ENCODE measurements at regions not wholly inside any gene's neighbourhood (a gene's known extent, or its start where the extent isn't known, plus 50 kb on each side); places are given as distances from the start of the nearest gene placed in this dataset.
"Not testable (repeated sequence)": the region's sequence is repeated elsewhere in the genome, so short reads cannot be mapped to it uniquely, and the experiment has no call there.

DNA sequence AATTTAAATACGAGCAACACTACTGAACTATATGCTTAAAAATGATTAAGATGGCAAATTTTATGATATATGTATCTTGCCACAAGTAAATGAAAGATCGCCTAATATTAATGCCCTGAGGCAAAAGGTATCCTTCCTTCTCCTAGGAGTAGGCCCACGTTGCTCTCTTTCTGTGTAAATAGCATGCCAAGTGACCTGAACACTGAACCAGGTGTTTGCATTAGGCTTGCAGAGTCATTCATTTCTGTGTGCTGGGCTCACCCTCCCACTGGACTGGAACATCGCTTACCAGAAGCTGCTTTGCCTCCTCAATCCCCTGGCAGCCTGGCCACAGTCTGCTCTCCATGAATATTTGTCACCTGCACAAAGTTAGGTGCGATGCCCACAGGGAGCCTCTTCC lies 83.3 kb upstream of the TNFSF11 start:
- no peak for DNase-seq (ENCODE audit: insufficient read length, low spot score)
- no peak for FAIRE-seq
- TF ChIP-seq, protein P1, sequence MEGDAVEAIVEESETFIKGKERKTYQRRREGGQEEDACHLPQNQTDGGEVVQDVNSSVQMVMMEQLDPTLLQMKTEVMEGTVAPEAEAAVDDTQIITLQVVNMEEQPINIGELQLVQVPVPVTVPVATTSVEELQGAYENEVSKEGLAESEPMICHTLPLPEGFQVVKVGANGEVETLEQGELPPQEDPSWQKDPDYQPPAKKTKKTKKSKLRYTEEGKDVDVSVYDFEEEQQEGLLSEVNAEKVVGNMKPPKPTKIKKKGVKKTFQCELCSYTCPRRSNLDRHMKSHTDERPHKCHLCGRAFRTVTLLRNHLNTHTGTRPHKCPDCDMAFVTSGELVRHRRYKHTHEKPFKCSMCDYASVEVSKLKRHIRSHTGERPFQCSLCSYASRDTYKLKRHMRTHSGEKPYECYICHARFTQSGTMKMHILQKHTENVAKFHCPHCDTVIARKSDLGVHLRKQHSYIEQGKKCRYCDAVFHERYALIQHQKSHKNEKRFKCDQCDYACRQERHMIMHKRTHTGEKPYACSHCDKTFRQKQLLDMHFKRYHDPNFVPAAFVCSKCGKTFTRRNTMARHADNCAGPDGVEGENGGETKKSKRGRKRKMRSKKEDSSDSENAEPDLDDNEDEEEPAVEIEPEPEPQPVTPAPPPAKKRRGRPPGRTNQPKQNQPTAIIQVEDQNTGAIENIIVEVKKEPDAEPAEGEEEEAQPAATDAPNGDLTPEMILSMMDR (IDR thresholded peaks at IDR 0.05; ENCODE audit: insufficient read depth, missing control alignments): no peak

DNA sequence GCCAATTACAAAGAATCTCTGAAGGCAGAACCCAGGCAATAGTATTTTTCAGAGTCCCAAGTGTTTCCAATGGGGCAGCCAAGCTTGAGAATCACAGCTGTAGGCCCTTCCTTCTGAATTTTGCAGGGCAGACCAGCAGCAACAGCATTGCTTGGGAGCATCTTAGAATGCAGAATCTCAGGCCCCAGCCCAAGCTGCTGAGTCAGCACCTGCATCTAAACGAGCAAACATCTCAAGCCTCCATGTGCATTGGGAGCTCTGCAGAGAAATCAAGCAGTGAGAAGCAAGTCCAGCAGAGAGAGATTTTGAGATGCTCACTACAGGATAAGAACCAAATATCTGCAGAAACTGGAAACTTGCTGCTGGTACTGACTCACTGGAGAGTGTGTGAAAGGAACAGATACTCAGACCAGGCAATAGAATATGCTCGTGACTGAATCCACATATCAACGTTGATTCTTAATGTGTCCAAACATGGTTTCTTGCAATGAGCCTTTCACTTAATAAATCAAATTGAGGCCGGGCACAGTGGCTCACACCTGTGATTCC lies 81.5 kb upstream of the TNFSF11 start:
- TF ChIP-seq, protein P1 (IDR thresholded peaks at IDR 0.05; ENCODE audit: insufficient read depth, missing control alignments): no peak
- FAIRE-seq (no peak), DNase-seq (ENCODE audit: insufficient read length, low spot score) (no peak)

GRCh38 chr13:42494157-42494556 lies 79.8 kb upstream of the TNFSF11 start:
- TF ChIP-seq, protein P1 (IDR thresholded peaks at IDR 0.05; ENCODE audit: insufficient read depth, missing control alignments): no peak
- no peak for FAIRE-seq

DNA sequence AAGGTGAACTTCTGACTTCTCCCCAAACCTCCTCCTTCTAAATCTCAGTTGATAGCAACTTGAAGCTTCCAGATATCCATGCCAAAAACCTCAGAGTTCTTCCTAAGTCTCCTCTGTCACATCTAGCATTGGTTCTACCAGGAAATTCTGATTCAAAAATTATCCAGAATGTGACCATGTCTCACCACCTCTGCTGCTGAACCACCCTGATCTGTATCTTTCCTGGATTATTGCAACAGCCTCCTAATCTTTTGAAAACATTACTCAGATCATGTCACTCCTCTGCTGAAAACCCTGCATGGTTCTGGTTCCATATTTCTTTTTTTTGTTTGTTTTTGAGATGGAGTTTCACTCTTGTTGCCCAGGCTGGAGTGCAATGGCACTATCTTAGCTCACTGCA lies 78.7 kb upstream of the TNFSF11 start:
- FAIRE-seq: no peak
- DNase-seq (ENCODE audit: insufficient read length, low spot score): no peak
- TF ChIP-seq, protein P1 (IDR thresholded peaks at IDR 0.05; ENCODE audit: insufficient read depth, missing control alignments): no peak

More at GRCh38 chr13:42494157-42494556, 79.8 kb upstream of the TNFSF11 start:
- no peak for DNase-seq (ENCODE audit: insufficient read length, low spot score)

DNA sequence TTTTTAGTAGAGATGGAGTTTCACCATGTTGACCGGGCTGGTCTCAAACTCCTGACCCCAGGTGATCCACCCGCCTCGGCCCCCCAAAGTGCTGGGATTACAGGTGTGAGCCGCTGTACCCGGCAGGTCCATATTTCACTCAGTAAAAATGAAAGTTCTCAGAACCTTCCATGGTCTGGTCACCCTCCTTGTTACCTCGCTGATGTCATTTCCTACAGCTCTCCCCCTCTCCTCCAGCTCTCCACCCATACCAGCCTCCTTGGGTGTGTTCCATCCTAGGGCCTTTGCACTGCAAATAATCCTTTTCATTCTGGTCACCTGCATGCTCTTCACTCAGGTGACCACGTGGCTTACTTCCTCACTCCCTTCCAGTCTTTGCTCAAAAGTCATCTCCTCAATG lies 78.2 kb upstream of the TNFSF11 start:
- no peak for FAIRE-seq
- TF ChIP-seq, protein P1 (IDR thresholded peaks at IDR 0.05; ENCODE audit: insufficient read depth, missing control alignments): no peak
- DNase-seq (ENCODE audit: insufficient read length, low spot score): no peak

DNA sequence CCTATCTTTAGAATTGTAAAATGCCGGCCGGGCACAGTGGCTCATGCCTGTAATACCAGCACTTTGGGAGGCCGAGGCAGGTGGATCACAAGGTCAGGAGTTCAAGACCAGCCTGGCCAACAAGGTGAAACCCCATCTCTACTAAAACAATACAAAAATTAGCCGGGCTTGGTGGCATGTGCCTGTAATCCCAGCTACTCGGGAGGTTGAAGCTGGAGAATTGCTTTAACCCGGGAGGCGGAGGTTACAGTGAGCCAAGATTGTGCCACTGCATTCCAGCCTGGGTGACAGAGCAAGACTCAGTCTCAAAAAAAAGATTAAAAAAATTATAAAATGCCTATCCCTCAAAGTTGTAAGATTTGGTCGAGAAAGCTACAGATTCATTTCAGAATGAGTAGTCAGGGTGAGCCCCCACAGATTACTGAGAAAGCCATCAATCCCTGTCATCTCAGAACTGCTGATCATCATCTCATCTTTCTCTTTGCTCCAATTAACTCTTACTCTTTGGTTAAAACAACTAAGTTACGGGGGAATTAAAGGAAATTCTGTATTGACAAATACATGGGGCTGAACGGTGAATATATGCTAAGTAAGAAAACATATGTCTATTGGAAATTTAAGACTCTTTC lies 76.9 kb upstream of the TNFSF11 start:
- DNase-seq (ENCODE audit: insufficient read length, low spot score); FAIRE-seq: not testable (repeated sequence)

DNA sequence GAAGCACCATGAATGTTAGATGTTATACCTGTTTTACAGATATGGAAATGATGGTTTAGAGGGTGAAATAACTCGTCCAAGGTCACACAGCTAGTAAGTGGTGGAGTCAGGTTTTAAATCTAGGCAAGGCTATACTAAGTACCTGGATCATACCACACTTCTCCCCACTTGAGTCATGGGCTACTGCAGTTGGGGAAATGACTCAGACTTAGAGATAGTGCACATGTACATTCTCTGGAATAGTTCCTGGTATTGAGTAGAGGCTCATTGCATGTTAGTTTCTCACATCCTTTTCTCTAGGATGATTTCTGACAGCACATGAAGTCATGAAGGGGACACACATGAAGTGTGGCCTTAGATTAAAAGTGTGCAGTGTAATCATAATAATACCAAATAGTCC lies 76.2 kb upstream of the TNFSF11 start:
- DNase-seq (ENCODE audit: insufficient read length, low spot score): no peak
- TF ChIP-seq, protein P1 (IDR thresholded peaks at IDR 0.05; ENCODE audit: insufficient read depth, missing control alignments): no peak
- no peak for FAIRE-seq

Data from D721Med (cell line).